ENCODE measurements at regions not wholly inside any gene's neighbourhood (a gene's known extent, or its start where the extent isn't known, plus 50 kb on each side); places are given as distances from the start of the nearest gene placed in this dataset.

- no peak for DNase-seq
Observed at GRCh38 chr4:107148904-107149303, 112.8 kb upstream of the DKK2 start.

- DNase-seq, result no peak
Observed at GRCh38 chr4:107147873-107148272, 111.8 kb upstream of the DKK2 start.

- no peak for DNase-seq
Observed at GRCh38 chr4:107138433-107138832, 102.3 kb upstream of the DKK2 start.

GRCh38 chr4:107133965-107134653 lies 98.0 kb upstream of the DKK2 start:
- DNase-seq, result no peak

GRCh38 chr4:107131295-107131694 lies 95.2 kb upstream of the DKK2 start:
- no peak for DNase-seq

DNA sequence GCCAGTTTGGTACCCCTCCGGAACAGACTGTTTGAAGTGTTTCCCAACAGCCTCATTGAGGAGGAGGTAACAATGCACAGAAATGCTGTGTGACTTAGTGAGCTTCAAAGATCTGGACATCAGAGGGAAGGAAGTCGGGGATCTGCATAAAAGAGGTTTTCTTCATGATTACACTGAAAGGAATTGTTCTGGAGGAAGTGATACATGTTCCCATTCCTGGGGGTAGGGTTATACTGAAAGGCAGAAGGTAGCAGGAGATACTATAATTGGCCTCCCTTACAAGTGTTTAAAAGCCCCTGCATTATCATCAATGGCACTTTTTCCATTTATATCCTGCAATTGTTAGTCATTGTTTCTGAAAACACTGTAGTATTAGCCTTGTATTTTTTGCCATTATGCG lies 94.0 kb upstream of the DKK2 start:
- DNase-seq, result no peak

DNA sequence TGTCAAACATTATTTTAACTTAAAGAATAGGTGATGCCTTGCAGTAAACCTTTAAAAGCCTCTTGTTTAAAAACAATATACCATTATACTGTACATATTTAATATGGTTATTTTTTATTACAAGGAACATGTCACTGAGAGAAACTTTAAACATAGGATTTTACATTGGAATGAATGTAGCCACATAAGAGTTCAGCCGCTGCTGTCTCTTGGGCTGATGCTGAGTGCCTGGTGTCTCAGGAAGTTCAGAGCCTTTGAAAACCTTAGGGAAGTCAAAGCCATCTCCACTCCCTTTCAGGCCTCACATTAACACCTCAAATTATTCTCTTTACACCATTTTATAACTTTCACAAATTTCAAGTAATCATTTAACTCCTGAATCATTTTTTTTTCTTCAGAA lies 93.5 kb upstream of the DKK2 start:
- DNase-seq, result no peak

DNA sequence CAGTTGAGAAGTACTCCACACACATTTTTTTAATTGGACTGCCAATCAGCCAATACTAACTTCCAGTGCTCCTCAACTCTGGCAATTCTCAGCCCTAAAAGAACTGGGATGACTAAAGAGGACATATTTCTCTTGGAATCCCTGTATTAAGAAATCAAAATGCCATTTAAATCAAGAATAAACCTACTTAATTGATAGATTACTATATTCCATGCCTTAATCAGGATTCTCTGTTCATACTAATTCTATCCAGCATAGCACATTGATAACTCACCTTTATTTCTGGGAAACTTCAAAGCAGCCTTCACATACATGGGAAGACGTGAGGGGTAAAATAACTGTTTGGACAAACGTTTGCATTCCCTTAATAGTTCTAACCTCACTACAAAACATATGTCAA lies 93.0 kb upstream of the DKK2 start:
- DNase-seq, result no peak

GRCh38 chr4:107128116-107128515 lies 92.0 kb upstream of the DKK2 start:
- DNase-seq, result no peak

DNA sequence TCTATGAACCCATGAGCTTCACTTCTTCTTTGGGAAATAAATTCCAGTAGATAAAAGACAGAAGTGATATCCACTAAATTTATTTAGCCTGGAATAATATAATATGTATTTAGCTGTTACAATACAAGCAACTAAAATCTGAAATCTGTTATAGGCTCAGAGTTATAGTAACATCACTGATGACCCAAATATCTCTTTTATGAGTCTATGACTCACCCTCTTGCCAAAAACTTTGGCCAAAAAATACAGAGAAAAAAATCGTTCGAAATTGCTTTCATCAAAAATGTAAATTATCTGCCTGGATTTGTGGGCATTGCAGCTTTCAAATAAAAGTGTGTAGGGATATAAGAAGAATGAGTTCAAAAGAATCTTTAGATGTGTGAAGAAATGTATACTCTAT lies 89.4 kb upstream of the DKK2 start:
- no peak for DNase-seq

- no peak for DNase-seq
Observed at GRCh38 chr4:107122736-107123135, 86.6 kb upstream of the DKK2 start.

GRCh38 chr4:107120661-107121060 lies 84.5 kb upstream of the DKK2 start:
- no peak for DNase-seq

- no peak for DNase-seq
Observed at GRCh38 chr4:107117726-107118125, 81.6 kb upstream of the DKK2 start.

- DNase-seq, result no peak
Observed at GRCh38 chr4:107115185-107115847, 79.2 kb upstream of the DKK2 start.

- DNase-seq, result no peak
Observed at GRCh38 chr4:107114059-107114458, 77.9 kb upstream of the DKK2 start.

GRCh38 chr4:107098401-107098800 lies 62.3 kb upstream of the DKK2 start:
- no peak for DNase-seq

DNA sequence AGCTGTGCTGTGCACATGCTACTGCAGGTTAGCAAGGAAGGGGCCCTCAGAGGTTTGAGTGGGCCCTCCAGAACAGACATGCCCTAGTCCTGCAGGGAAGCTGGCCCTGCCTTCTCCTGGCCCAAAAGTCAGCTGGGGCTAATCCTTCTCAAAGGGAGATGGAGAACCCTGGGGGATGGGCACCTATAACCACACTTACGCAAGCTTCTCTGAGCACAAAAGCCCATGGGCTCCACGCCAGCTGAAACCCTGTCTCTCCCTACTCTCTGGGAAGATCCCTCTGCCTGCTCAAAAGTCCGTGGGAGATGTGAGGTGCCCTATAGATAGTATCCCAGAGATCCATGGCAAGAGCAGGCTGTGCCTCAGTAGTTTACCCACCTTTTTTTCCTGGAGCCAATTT lies 58.9 kb upstream of the DKK2 start:
- no peak for DNase-seq

DNA sequence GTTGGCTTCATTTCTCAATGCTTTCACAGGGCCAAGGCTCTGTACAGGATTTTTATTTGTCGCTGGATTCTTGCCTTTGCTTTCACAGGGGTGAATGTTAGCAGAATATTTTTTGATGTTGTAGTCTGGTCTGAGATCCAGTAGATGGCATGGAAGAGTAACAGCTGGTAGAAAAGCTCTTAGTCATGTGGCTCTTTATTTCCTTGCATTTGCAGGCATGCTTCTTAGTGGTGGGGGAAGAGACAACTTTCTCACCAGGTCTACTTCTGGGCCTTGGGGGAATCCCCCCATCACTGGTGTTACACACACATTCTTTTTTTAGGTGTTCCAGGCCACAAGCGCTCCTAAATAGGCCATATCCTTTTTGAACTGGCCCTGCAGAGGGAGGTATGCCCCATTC lies 58.2 kb upstream of the DKK2 start:
- no peak for DNase-seq

All from NCI-H446 treated with DMSO at 0.1 percent for 48 hours (cell line).